HCT116 (cell line): ENCODE measurements at regions not wholly inside any gene's neighbourhood (a gene's known extent, or its start where the extent isn't known, plus 50 kb on each side); places are given as distances from the start of the nearest gene placed in this dataset.

Experiments used
- ATAC-seq: fragments of 200-7000 bp; cut with Tn5 transposase; 2 replicates; pipeline ENCODE4 v1.9.1; 2020; ENCODE audit warnings: mild to moderate bottlenecking, moderate library complexity
- BruUV-seq: library from RNA; stranded (reverse); fragments of 400-500 nt; replicated peaks from 2 replicates; lab custom pipeline; 2021; lab: Mats Ljungman, UMichigan
- CTCF ChIA-PET: fragments of 300-600 bp; sonication (Branson Sonifier 250); formaldehyde crosslinking; loops from one replicate; lab custom pipeline; 2021; ENCODE audit warnings: antibody characterized with exemption; lab: Charles Lee
- POLR2A ChIA-PET: fragments of 300-600, 350-600 bp; sonication (Branson Sonifier 250); formaldehyde crosslinking; loops from one replicate; lab custom pipeline; 2021; ENCODE audit warnings: antibody characterized with exemption; lab: Charles Lee
- RAD21 ChIA-PET, 2 experiments: fragments of 300-600 bp; sonication (Branson Sonifier 250); formaldehyde crosslinking; loops; one replicate each; lab custom pipeline; 2023; ENCODE audit warnings: low total read pairs in 2 of 2; ENCODE audit not compliant: uncharacterized antibody in 2 of 2, unreplicated experiment in 2 of 2, low non-redundant PET in 1 of 2; lab: Charles Lee
- DNase-seq: peaks from one replicate; pipeline ENCODE4 v3.0.0-alpha.2; 2010; ENCODE audit warnings: low read depth, low spot score
- H2AFZ ChIP-seq: fragments of 200-600 bp; shearing (Covaris generic), sonication (generic); 2 replicates; pipeline ENCODE4 v1.6.1; 2017; ENCODE audit warnings: low read depth, mixed run types, mixed read lengths, antibody characterized with exemption, low read length; ENCODE audit not compliant: poor library complexity, severe bottlenecking
- H3K27ac ChIP-seq: 2 replicates; pipeline ENCODE4 v1.5.1; 2012; ENCODE audit warnings: low read depth, low read length
- H3K27me3 ChIP-seq: fragments of 200-600 bp; sonication (generic); 2 replicates; pipeline ENCODE4 v1.6.1; 2016; ENCODE audit warnings: mixed run types, low read length, mixed read lengths; ENCODE audit not compliant: insufficient read depth
- H3K36me3 ChIP-seq, 2 experiments: fragments of 200-500 bp in 1 of 2; fragments of 200-600 bp in 1 of 2; sonication (Bioruptor generic) in 1 of 2; sonication (generic) in 1 of 2; 2 replicates each; pipeline versions ENCODE4 v1.5.1 to v1.6.1; 2014 to 2016; ENCODE audit warnings: low read length in 2 of 2, inconsistent platforms in 1 of 2, mixed read lengths in 1 of 2, mixed run types in 1 of 2; ENCODE audit not compliant: insufficient read depth in 2 of 2, control insufficient read depth in 1 of 2
- H3K4me1 ChIP-seq, 2 experiments: fragments of 200-600 bp in 1 of 2; sonication (generic) in 1 of 2; 2 replicates each; pipeline versions ENCODE4 v1.5.1 to v1.6.1; 2012 to 2017; ENCODE audit warnings: low read length in 2 of 2, inconsistent platforms in 1 of 2, mild to moderate bottlenecking in 1 of 2, mixed read lengths in 1 of 2, mixed run types in 1 of 2, moderate library complexity in 1 of 2; ENCODE audit not compliant: insufficient read depth in 2 of 2, control insufficient read depth in 1 of 2
- H3K4me2 ChIP-seq: fragments of 200-600 bp; sonication (generic); 2 replicates; pipeline ENCODE4 v1.6.1; 2017; ENCODE audit warnings: mixed run types, low read length, mixed read lengths
- H3K4me3 ChIP-seq, 2 experiments: fragments of 200-600 bp in 1 of 2; sonication (generic) in 1 of 2; replicated peaks in 1 of 2; 2 replicates each; pipeline ENCODE4 v1.5.1; 2011 to 2016; ENCODE audit warnings: low read length in 2 of 2, control low read depth in 1 of 2, low read depth in 1 of 2, mild to moderate bottlenecking in 1 of 2, mixed read lengths in 1 of 2, mixed run types in 1 of 2
- H3K79me2 ChIP-seq: fragments of 200-600 bp; sonication (generic); 2 replicates; pipeline ENCODE4 v1.6.1; 2017; ENCODE audit warnings: mild to moderate bottlenecking, mixed run types, low read length, moderate library complexity, mixed read lengths; ENCODE audit not compliant: insufficient read depth
- H3K9ac ChIP-seq: fragments of 200-600 bp; sonication (generic); 2 replicates; pipeline ENCODE4 v1.6.1; 2016; ENCODE audit warnings: low read length, mixed read lengths
- H3K9me2 ChIP-seq: fragments of 200-600 bp; sonication (generic), shearing (Covaris generic); 2 replicates; pipeline ENCODE4 v1.6.1; 2017; ENCODE audit warnings: mixed run types, mild to moderate bottlenecking, moderate library complexity; ENCODE audit not compliant: insufficient read depth
- H3K9me3 ChIP-seq, 2 experiments: fragments of 200-500 bp in 1 of 2; fragments of 200-600 bp in 1 of 2; sonication (Bioruptor generic) in 1 of 2; sonication (generic) in 1 of 2; 2 replicates each; pipeline ENCODE4 v1.6.1; 2014 to 2017; ENCODE audit warnings: low read length in 2 of 2, mixed read lengths in 2 of 2, inconsistent platforms in 1 of 2, low read depth in 1 of 2, mild to moderate bottlenecking in 1 of 2, mixed run types in 1 of 2, moderate library complexity in 1 of 2; ENCODE audit not compliant: control insufficient read depth in 1 of 2, insufficient read depth in 1 of 2
- H4K20me1 ChIP-seq: fragments of 200-600 bp; sonication (generic), shearing (Covaris generic); 2 replicates; pipeline ENCODE4 v1.6.1; 2017; ENCODE audit warnings: mixed run types, mild to moderate bottlenecking, moderate library complexity; ENCODE audit not compliant: insufficient read depth
- ELF1 ChIP-seq: IDR thresholded peaks from 2 replicates; pipeline ENCODE4 v1.6.1; 2012; ENCODE audit warnings: low read depth, borderline replicate concordance
- EZH2 ChIP-seq: fragments of 200-600 bp; sonication (generic); IDR thresholded peaks from 2 replicates; pipeline ENCODE4 v1.6.1; 2017; ENCODE audit warnings: antibody characterized with exemption, mixed run types
- FOSL1 ChIP-seq: IDR thresholded peaks from 2 replicates; pipeline ENCODE4 v1.6.1; 2012; ENCODE audit warnings: low read depth
- JUND ChIP-seq: IDR thresholded peaks from 2 replicates; pipeline ENCODE4 v1.6.1; 2012
- SIN3A ChIP-seq: IDR thresholded peaks from 2 replicates; pipeline ENCODE4 v1.6.1; 2012; ENCODE audit warnings: low read depth
- TCF7L2 ChIP-seq: IDR thresholded peaks from 2 replicates; pipeline ENCODE4 v1.7.0; 2011; ENCODE audit warnings: borderline replicate concordance, inconsistent platforms; ENCODE audit not compliant: insufficient read depth, insufficient read length; ENCODE audit errors: extremely low read depth
- YY1 ChIP-seq: IDR thresholded peaks from 2 replicates; pipeline ENCODE4 v1.6.1; 2011; ENCODE audit warnings: low read length, low read depth, moderate library complexity, mild to moderate bottlenecking; ENCODE audit not compliant: insufficient replicate concordance; ENCODE audit errors: extremely low read depth
- intact Hi-C: fragments of 100-400 bp; cut with micrococcal nuclease; formaldehyde crosslinking; loops from 2 replicates; pipeline ENCODE4 v1.10.0; 2022
- TF ChIP-seq, protein P1 (sequence below): IDR thresholded peaks from 2 replicates; pipeline ENCODE4 v1.6.1; 2012
- TF ChIP-seq, protein P2 (sequence below), 3 experiments: fragments of 200-600 bp in 1 of 3; sonication (generic) in 1 of 3; IDR thresholded peaks in 2 of 3; conservative IDR thresholded peaks in 1 of 3; 2 replicates each; pipeline ENCODE4 v1.5.1; 2012 to 2017; ENCODE audit warnings: low read depth in 2 of 3, low read length in 2 of 3, antibody characterized with exemption in 1 of 3, borderline replicate concordance in 1 of 3, control low read depth in 1 of 3, mild to moderate bottlenecking in 1 of 3, mixed read lengths in 1 of 3, mixed run types in 1 of 3, moderate library complexity in 1 of 3; ENCODE audit not compliant: insufficient read depth in 1 of 3
- TF ChIP-seq, protein P3 (sequence below): IDR thresholded peaks from 2 replicates; pipeline ENCODE4 v1.6.1; 2012

DNA sequence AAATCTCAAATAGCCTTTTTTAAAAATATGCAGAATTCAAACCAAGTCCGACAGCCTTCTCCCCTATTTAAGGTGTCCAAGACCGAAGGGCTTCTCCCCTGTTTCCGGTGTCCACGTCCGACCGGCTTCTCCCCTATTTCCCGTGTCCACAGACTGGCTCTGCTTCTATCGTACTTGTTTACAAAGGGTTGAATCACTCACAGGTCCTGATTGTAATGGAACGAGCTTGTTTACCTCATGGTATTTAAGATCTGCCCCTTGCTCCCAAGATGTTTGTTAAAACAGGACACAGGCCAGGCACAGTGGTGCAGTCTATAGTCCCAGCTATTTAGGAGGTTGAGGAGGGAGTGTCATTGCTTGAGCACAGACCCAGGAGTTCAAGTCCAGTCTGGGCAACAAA is 90.4 kb upstream of the ROBO2 start:
- H3K27me3 ChIP-seq, result no peaks in the 10 kb centered on the region
- no peak overlapping the region for H3K9ac ChIP-seq
- no peaks in the 10 kb centered on the region for H4K20me1 ChIP-seq
- TF ChIP-seq JUND (no peak), ELF1 (no peak), EZH2 (no peak)
- TF ChIP-seq, protein P1, sequence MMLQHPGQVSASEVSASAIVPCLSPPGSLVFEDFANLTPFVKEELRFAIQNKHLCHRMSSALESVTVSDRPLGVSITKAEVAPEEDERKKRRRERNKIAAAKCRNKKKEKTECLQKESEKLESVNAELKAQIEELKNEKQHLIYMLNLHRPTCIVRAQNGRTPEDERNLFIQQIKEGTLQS, result no peak
- no peak overlapping the region for H2AFZ ChIP-seq
- H3K4me2 ChIP-seq, result no peak overlapping the region
- ATAC-seq (no peak), DNase-seq (no peak)
- ChIA-PET POLR2A (no interaction called here), RAD21 (no interaction called here), CTCF (no interaction called here)
- H3K27ac ChIP-seq, result no peak overlapping the region
- no peaks in the 10 kb centered on the region for H3K79me2 ChIP-seq
- no peaks in the 10 kb centered on the region for H3K9me2 ChIP-seq
- peaks cover 17 to 27% of the 10 kb centered on the region in 2 experiments; a peak in 2 of 4 replicates for H3K9me3 ChIP-seq
- no peaks in the 10 kb centered on the region for H3K4me1 ChIP-seq
- no peak overlapping the region for H3K4me3 ChIP-seq
- H3K36me3 ChIP-seq, result no peaks in the 10 kb centered on the region
- no TSS peak for BruUV-seq
- intact Hi-C loops, result no loop called here

DNA sequence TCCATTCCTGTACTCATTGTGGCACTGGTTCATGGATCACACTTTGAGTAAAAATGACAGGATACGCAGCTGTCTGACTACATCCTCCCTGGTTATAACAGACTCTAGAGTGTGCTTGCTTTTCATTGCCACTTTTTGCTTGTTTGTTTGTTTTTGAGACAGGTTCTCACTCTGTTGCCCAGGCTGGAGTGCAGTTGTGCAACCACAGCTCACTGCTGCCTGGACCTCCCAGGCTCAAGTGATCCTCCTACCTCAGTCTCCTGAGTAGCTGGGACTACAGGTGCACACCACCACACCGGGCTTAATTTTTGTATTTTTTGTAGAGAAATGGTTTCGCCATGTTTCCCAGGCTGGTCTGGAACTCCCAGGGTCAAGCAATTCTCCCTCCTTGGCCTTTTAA is 89.3 kb upstream of the ROBO2 start:
- no peak overlapping the region for H3K27ac ChIP-seq
- no peaks in the 10 kb centered on the region for H4K20me1 ChIP-seq
- H3K4me2 ChIP-seq, result no peak overlapping the region
- DNase-seq (no peak), ATAC-seq (no peak)
- ChIA-PET CTCF (no interaction called here), POLR2A (no interaction called here), RAD21 (no interaction called here)
- peaks cover 17 to 25% of the 10 kb centered on the region in 2 experiments; a peak in 2 of 4 replicates for H3K9me3 ChIP-seq
- no peak overlapping the region for H2AFZ ChIP-seq
- TF ChIP-seq, protein P2, sequence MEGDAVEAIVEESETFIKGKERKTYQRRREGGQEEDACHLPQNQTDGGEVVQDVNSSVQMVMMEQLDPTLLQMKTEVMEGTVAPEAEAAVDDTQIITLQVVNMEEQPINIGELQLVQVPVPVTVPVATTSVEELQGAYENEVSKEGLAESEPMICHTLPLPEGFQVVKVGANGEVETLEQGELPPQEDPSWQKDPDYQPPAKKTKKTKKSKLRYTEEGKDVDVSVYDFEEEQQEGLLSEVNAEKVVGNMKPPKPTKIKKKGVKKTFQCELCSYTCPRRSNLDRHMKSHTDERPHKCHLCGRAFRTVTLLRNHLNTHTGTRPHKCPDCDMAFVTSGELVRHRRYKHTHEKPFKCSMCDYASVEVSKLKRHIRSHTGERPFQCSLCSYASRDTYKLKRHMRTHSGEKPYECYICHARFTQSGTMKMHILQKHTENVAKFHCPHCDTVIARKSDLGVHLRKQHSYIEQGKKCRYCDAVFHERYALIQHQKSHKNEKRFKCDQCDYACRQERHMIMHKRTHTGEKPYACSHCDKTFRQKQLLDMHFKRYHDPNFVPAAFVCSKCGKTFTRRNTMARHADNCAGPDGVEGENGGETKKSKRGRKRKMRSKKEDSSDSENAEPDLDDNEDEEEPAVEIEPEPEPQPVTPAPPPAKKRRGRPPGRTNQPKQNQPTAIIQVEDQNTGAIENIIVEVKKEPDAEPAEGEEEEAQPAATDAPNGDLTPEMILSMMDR (IDR thresholded peaks at IDR 0.05 in 2 of 3, conservative IDR thresholded peaks at IDR 0.05 in 1 of 3; ENCODE audit: borderline replicate concordance in 1 of 3, insufficient read depth in 1 of 3, low read depth in 2 of 3, low read length in 2 of 3), result no peak
- TF ChIP-seq EZH2, result no peak
- no peak for TF ChIP-seq SIN3A
- TF ChIP-seq, protein P1, result no peak
- TF ChIP-seq, protein P3, sequence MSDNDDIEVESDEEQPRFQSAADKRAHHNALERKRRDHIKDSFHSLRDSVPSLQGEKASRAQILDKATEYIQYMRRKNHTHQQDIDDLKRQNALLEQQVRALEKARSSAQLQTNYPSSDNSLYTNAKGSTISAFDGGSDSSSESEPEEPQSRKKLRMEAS, result no peak
- no peak for TF ChIP-seq JUND
- no peak for TF ChIP-seq TCF7L2
- no peak for TF ChIP-seq FOSL1
- no peak for TF ChIP-seq YY1
- no peaks in the 10 kb centered on the region for H3K79me2 ChIP-seq
- no peak overlapping the region for H3K4me3 ChIP-seq
- no peaks in the 10 kb centered on the region for H3K4me1 ChIP-seq
- no TSS peak for BruUV-seq
- intact Hi-C loops, result no loop called here
- no peaks in the 10 kb centered on the region for H3K9me2 ChIP-seq
- no peak overlapping the region for H3K9ac ChIP-seq
- H3K36me3 ChIP-seq, result no peaks in the 10 kb centered on the region
- no peaks in the 10 kb centered on the region for H3K27me3 ChIP-seq
